Large intestine (tissue), 3 donors: ENCODE measurements at regions not wholly inside any gene's neighbourhood (a gene's known extent, or its start where the extent isn't known, plus 50 kb on each side); places are given as distances from the start of the nearest gene placed in this dataset.

Experiments
- DNase-seq, 2 donors: peaks; one replicate each; pipeline versions ENCODE4 v3.0.0 to v3.0.0-alpha.2; 2013
- H3K27ac ChIP-seq: one replicate; pipeline ENCODE4 v1.5.1; 2013; ENCODE audit warnings: low read length
- H3K27me3 ChIP-seq: 2 replicates; pipeline ENCODE4 v1.6.1; 2013; ENCODE audit warnings: low read length; ENCODE audit not compliant: control insufficient read depth, insufficient read depth
- H3K36me3 ChIP-seq: 2 replicates; pipeline ENCODE4 v1.6.1; 2013; ENCODE audit warnings: low read length; ENCODE audit not compliant: control insufficient read depth, insufficient read depth
- H3K4me1 ChIP-seq: one replicate; pipeline ENCODE4 v1.6.1; 2013; ENCODE audit warnings: low read length; ENCODE audit not compliant: control insufficient read depth, insufficient read depth
- H3K4me3 ChIP-seq: one replicate; pipeline ENCODE4 v1.5.1; 2013; ENCODE audit warnings: low read length
- H3K9me3 ChIP-seq: one replicate; pipeline ENCODE4 v1.6.1; 2013; ENCODE audit warnings: mild to moderate bottlenecking, low read depth, low read length, moderate library complexity; ENCODE audit not compliant: control insufficient read depth
- WGBS: methylation state at CpG from one replicate; pipeline ENCODE4 v1.1.5; 2013; ENCODE audit warnings: low lambda C conversion rate; ENCODE audit not compliant: insufficient coverage; 5-methylcytosine and 5-hydroxymethylcytosine counted together

DNA sequence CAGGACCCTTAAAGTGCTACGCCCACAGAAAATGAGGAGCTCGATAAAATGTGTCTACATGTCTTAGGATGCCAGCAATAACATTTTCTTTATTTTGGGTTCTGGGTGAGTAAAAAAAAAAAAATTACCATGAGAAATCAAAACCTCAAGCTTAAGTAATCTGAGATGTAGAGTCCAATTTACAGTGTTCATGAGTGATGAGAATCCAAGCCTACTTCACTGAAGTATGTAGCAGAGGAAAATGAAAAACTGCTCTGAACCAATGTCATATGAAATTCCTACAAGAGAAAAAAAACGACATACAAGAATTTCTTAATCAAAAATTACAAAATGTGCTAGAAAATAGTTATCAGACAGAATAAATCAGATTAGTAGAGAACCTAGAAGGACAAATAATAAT lies 274.4 kb downstream of the HTR7 start:
- Histone ChIP-seq H3K9me3 (no peaks in the 10 kb centered on the region), H3K27me3 (peaks cover 3% of the 10 kb centered on the region), H3K4me1 (no peaks in the 10 kb centered on the region), H3K27ac (no peak overlapping the region), H3K4me3 (no peak overlapping the region), H3K36me3 (no peaks in the 10 kb centered on the region)
- 94% methylated on average over 3 of the region's 3 CpGs for WGBS
- DNase-seq = no peak

DNA sequence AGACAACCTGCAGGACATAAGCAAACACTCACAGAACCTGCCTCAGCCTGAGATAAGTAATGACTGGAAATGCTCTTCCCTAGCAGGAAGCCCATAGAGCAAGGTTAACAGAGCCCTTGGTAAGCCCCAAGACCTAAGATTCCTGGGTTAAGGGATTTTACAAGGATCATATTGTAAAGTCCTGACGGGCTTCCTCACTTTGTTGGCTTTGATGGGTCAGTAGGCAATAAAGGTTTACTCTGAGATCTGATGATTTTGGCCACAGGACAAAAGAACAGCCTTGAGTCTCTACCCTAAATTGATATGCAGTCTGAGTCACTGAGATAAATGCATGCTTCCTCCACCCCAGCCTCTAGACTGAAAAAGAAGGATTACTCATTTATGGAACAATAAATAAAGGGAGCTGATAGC lies 270.8 kb downstream of the HTR7 start:
- DNase-seq = peak in 1 of 2 donors; percentile 7
- Histone ChIP-seq H3K27me3 (no peaks in the 10 kb centered on the region), H3K4me1 (no peaks in the 10 kb centered on the region), H3K27ac (no peak overlapping the region), H3K4me3 (no peak overlapping the region), H3K36me3 (no peaks in the 10 kb centered on the region), H3K9me3 (no peaks in the 10 kb centered on the region)
- WGBS = no CpG with 5 or more reads among the region's 1 CpG

DNA sequence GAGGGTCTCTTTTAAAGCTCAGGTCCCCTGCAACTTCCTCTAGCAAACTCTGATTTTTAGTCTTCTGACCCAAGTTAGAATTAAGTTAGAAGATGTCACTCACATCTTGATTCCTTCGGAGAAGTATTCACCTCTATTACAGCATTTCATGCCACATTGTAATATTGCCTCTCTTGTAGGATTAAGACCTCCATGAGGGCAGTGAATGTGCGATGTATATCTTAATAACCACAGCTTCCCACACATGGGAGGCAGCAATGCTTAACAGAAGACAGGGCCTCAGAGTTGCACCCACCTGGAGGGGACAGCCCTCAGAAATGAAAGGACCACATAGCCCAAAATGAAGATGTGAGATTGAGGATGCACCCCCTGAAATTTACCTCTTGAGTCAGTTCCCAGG lies 270.3 kb downstream of the HTR7 start:
- no peaks in the 10 kb centered on the region for H3K4me1 ChIP-seq
- H3K27me3 ChIP-seq = no peaks in the 10 kb centered on the region
- no CpG with 5 or more reads among the region's 2 CpGs for WGBS

DNA sequence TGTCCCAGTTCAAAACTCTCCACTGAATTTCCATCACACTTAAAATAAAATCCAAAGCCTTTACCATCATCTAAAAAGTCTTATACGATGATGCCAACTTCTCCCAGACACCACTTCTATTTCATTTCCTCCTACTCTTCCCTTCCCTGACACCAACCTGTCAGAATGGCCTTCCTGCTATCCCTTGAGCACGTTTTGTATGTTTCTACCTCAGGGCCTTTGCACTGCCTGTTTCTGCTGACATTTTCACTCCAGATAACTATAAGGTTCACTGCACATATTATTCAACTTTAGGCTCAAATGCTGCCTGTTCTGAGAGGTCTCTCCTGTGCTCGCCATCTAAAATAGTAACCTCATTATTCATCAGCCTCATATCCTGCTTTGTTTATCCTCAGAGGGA lies 269.6 kb downstream of the HTR7 start:
- H3K36me3 ChIP-seq = no peaks in the 10 kb centered on the region
- H3K27me3 ChIP-seq = no peaks in the 10 kb centered on the region
- DNase-seq = no peak
- H3K4me1 ChIP-seq = no peaks in the 10 kb centered on the region
- H3K9me3 ChIP-seq = no peaks in the 10 kb centered on the region
- no peak overlapping the region for H3K27ac ChIP-seq
- H3K4me3 ChIP-seq = no peak overlapping the region
- 86% methylated on average over 2 of the region's 3 CpGs for WGBS

More for the DNA sequence above, 270.3 kb downstream of the HTR7 start:
- H3K36me3 ChIP-seq = no peaks in the 10 kb centered on the region
- no peak overlapping the region for H3K4me3 ChIP-seq
- H3K27ac ChIP-seq = no peak overlapping the region
- DNase-seq = no peak
- no peaks in the 10 kb centered on the region for H3K9me3 ChIP-seq

DNA sequence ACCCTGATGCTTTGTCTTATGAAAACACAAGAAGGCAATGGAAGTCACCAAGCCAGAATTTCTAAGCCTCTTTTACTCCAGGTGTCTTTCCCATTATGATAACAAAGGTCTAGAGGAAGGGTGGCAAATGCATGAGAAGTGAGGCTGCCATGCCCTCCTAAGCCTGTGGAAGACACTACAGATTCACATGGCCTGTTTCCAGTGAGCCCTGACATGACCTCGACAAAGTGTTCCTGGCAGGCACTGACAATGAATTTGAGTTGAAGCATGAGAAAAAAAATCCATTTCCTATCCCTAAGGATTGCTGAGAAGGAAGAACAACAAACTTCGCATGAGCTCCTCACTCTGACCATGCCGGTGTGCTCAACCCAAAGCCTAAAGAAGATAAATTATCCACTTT lies 268.0 kb downstream of the HTR7 start:
- Histone ChIP-seq H3K36me3 (no peaks in the 10 kb centered on the region), H3K27me3 (no peaks in the 10 kb centered on the region), H3K27ac (no peak overlapping the region), H3K9me3 (no peaks in the 10 kb centered on the region), H3K4me3 (no peak overlapping the region), H3K4me1 (no peaks in the 10 kb centered on the region)
- WGBS = no CpG with 5 or more reads among the region's 3 CpGs
- DNase-seq = no peak

DNA sequence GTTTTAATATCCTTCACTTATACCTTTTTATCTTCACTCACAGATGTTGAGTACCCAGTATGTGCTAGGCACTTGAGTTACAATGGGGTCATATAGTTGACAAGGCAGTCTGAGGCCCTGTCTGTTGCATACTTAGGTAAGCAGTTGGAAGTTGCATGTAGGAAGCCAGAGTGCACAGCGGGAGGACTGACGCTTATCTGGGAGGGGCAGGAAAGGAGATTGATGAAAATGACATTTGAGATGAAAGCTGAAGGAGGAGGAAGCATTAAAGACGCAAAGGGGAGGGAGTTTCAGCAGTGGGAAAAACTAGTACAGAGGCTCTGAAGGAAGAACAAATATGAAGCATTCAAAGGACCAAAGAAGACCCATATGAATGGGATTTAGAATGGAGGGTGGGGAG lies 266.2 kb downstream of the HTR7 start:
- H3K4me3 ChIP-seq = no peak overlapping the region
- no peaks in the 10 kb centered on the region for H3K27me3 ChIP-seq
- no peak for DNase-seq
- H3K27ac ChIP-seq = no peak overlapping the region
- H3K36me3 ChIP-seq = no peaks in the 10 kb centered on the region
- no peaks in the 10 kb centered on the region for H3K9me3 ChIP-seq
- no peaks in the 10 kb centered on the region for H3K4me1 ChIP-seq
- 61% methylated on average over 3 of the region's 3 CpGs for WGBS

DNA sequence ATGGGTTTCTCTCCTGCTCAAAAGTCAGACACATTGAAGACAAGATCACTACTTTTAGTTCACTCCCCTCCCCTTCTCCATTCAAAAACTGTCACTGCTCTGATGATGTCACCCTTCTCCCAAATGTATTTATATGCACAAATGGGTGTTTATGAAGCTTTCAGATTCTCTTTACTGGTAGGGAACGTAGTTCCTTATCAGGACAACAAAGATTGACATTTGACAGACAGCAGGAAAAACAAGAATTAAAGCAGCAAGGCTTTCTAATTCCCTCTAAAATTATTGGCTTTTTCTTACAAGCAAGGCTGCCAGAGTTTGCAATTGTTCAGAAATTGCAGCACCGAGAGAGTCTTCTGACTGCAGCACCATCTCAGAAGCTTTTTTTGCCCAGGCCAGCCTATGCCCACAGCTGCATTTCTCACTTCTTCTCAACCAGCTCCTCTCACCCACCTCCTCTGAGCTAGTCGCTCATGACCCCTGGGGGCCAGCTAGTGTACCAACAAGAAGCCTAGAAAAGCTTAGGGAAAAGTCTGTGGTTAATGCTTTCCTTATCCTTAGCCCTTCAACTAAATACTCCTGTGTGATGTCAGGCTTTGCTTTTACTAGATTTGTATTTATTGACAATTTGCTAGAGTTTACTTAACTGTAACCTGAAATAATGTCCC lies 265.1 kb downstream of the HTR7 start:
- H3K27ac ChIP-seq = no peak overlapping the region
- no peaks in the 10 kb centered on the region for H3K4me1 ChIP-seq
- H3K27me3 ChIP-seq = no peaks in the 10 kb centered on the region
- H3K4me3 ChIP-seq = no peak overlapping the region
- peak; percentile 17 to 38 for DNase-seq
- no peaks in the 10 kb centered on the region for H3K36me3 ChIP-seq
- no peaks in the 10 kb centered on the region for H3K9me3 ChIP-seq
- no CpG with 5 or more reads among the region's 3 CpGs for WGBS

DNA sequence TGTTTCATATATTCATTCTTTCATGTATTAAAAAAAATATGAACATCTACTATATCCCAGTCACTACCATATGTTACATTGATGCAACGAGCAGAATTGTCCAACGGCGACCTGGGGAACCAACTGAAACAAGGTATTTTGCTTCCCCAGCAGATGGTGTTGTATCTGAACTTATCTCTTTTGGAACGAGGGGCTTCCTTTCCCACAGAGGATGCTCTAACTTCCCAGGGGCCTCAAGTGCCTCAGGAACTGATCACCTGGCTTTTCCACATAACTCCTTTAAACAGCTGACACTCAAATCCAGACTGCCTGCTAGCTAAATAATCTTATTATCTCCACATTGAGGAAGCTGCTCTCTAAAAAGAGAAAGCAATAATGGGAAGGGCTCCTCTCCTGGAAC lies 259.3 kb downstream of the HTR7 start:
- no peak overlapping the region for H3K4me3 ChIP-seq
- H3K9me3 ChIP-seq = no peaks in the 10 kb centered on the region
- H3K36me3 ChIP-seq = no peaks in the 10 kb centered on the region
- H3K4me1 ChIP-seq = no peaks in the 10 kb centered on the region
- WGBS = no CpG with 5 or more reads among the region's 4 CpGs
- no peaks in the 10 kb centered on the region for H3K27me3 ChIP-seq
- DNase-seq = no peak
- H3K27ac ChIP-seq = no peak overlapping the region

DNA sequence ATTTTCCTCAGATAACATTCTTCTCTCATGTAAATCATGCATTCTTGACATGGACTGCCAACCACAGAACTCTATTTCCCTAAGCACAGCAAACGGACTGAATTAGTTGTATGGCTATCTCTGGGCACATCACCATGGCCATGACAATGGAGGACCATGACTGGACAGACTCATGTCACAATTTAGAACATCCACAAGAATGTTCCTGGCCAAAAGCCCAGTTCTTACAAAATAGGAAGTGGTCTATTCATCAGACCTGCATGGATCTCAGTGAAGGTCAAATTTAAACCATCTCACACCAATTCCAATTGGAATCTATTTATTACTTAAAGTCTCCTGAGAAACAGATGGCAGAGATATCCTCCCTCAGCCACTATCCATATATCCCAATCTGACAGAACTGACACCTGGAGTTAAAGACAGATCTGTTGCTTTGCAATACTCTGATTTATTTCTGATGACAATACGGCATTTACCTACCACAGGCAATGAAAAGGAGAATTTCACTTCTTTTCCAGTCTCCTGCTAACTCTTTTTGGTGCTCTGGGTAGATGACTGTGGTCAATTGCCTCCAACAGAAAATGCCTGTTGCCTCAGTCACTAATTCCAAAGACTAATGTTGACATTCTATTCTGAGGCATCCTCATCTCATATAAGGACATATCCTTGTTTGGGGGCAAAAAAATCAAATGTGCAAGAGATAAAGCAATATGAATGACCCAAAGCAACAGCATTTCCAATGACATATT lies 254.8 kb downstream of the HTR7 start:
- WGBS = no CpG with 5 or more reads among the region's 2 CpGs
- Histone ChIP-seq H3K9me3 (no peaks in the 10 kb centered on the region), H3K27ac (no peak overlapping the region), H3K27me3 (no peaks in the 10 kb centered on the region), H3K36me3 (no peaks in the 10 kb centered on the region), H3K4me1 (no peaks in the 10 kb centered on the region), H3K4me3 (no peak overlapping the region)
- no peak for DNase-seq

DNA sequence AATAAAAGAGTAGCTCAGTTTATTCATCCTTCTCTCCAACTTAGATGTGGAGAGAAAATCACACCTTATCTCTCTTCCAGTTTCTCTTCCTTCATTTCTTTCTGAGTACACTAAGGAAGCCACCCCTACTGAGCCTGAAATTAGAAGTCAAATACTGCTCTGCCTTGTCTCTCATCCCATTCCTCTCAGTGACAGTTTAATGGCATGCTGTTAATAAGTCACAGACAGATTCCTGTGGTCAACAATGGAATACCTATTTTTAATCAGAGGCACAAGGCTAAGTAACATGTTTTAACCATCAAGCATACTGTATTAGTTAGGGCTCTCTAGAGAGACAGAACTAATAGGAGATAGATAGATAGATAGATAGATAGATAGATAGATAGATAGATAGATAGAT lies 253.2 kb downstream of the HTR7 start:
- Histone ChIP-seq H3K4me1 (no peaks in the 10 kb centered on the region), H3K27me3 (no peaks in the 10 kb centered on the region), H3K27ac (no peak overlapping the region), H3K9me3 (no peaks in the 10 kb centered on the region), H3K36me3 (no peaks in the 10 kb centered on the region), H3K4me3 (no peak overlapping the region)
- DNase-seq = no peak

DNA sequence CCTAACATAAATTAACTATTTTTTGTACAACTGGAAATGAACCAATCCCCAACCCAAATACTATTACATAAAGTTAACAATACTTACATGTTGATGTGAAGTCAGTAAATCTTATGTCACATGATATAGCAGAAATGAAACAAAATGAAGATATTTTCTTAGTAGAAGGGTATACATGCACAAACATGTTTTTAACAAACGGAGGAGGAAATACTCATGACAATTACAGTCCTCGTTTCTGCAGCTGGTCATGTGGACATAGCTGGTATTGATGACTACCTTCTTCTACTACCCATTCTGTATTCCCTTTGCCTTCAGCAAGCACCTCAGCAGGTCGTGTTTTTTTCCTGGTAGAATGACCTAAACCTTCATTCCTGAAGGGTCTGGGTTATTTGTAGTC lies 252.3 kb downstream of the HTR7 start:
- no peak overlapping the region for H3K27ac ChIP-seq
- no peak overlapping the region for H3K4me3 ChIP-seq
- H3K9me3 ChIP-seq = no peaks in the 10 kb centered on the region
- DNase-seq = no peak
- H3K36me3 ChIP-seq = no peaks in the 10 kb centered on the region
- H3K27me3 ChIP-seq = no peaks in the 10 kb centered on the region
- no peaks in the 10 kb centered on the region for H3K4me1 ChIP-seq
- no CpG with 5 or more reads among the region's 3 CpGs for WGBS
